ENCODE measurements at regions not wholly inside any gene's neighbourhood (a gene's known extent, or its start where the extent isn't known, plus 50 kb on each side); places are given as distances from the start of the nearest gene placed in this dataset.
"Not testable (repeated sequence)": the region's sequence is repeated elsewhere in the genome, so short reads cannot be mapped to it uniquely, and the experiment has no call there.

- WGBS, 5 donors = 73 to 94% (median 81%) methylated on average over 1 of the region's 1 CpG
- no peak for TF ChIP-seq EP300 (IDR thresholded peaks at IDR 0.05)
- TF ChIP-seq POLR2A (IDR thresholded peaks at IDR 0.05) = no peak
- no peak for TF ChIP-seq CTCF (IDR thresholded peaks at IDR 0.05)
- TF ChIP-seq POLR2AphosphoS5 (IDR thresholded peaks at IDR 0.05) = no peak
- intact Hi-C loops (cut with DNase I; ENCODE audit: low total_unique reads) = no loop called here
- H3K9me3 ChIP-seq = no peaks in the 10 kb centered on the region
- no peak for DNase-seq
- H3K27ac ChIP-seq = no peak overlapping the region
- H3K4me1 ChIP-seq = peaks cover 0 to 18% (median 3%) of the 10 kb centered on the region in 4 donors
- H3K4me3 ChIP-seq = no peak overlapping the region
- no peaks in the 10 kb centered on the region for H3K36me3 ChIP-seq
- no peaks in the 10 kb centered on the region for H3K27me3 ChIP-seq
Observed at GRCh38 chr5:96189987-96190386, 228.3 kb upstream of the ELL2 start.

GRCh38 chr5:96189028-96189826, 227.6 kb upstream of the ELL2 start:
- Histone ChIP-seq H3K4me3 (no peak overlapping the region), H3K9me3 (no peaks in the 10 kb centered on the region), H3K27ac (no peak overlapping the region), H3K4me1 (peaks cover 0 to 11% (median 3%) of the 10 kb centered on the region in 4 donors), H3K36me3 (no peaks in the 10 kb centered on the region), H3K27me3 (no peaks in the 10 kb centered on the region)
- DNase-seq = no peak
- TF ChIP-seq CTCF (IDR thresholded peaks at IDR 0.05) (no peak), EP300 (IDR thresholded peaks at IDR 0.05) (no peak), POLR2AphosphoS5 (IDR thresholded peaks at IDR 0.05) (no peak), POLR2A (IDR thresholded peaks at IDR 0.05) (no peak)
- 95 to 100% (median 98%) methylated on average over 2 of the region's 2 CpGs for WGBS, 5 donors
- intact Hi-C loops (cut with DNase I; ENCODE audit: low total_unique reads) = no loop called here

GRCh38 chr5:96187309-96188027, 225.8 kb upstream of the ELL2 start:
- Histone ChIP-seq H3K4me3 (no peak overlapping the region), H3K9me3 (no peaks in the 10 kb centered on the region), H3K27ac (no peak overlapping the region), H3K27me3 (no peaks in the 10 kb centered on the region), H3K4me1 (peaks cover 0 to 7% (median 3%) of the 10 kb centered on the region in 4 donors), H3K36me3 (no peaks in the 10 kb centered on the region)
- 67 to 81% (median 74%) methylated on average over 5 of the region's 5 CpGs for WGBS, 5 donors
- TF ChIP-seq POLR2A (IDR thresholded peaks at IDR 0.05) (no peak), EP300 (IDR thresholded peaks at IDR 0.05) (no peak), CTCF (IDR thresholded peaks at IDR 0.05) (no peak), POLR2AphosphoS5 (IDR thresholded peaks at IDR 0.05) (no peak)
- no peak for DNase-seq
- intact Hi-C loops (cut with DNase I; ENCODE audit: low total_unique reads) = no loop called here

- H3K27me3 ChIP-seq; H3K4me3 ChIP-seq; H3K36me3 ChIP-seq; H3K9me3 ChIP-seq; H3K27ac ChIP-seq; DNase-seq; intact Hi-C loops (cut with DNase I; ENCODE audit: low total_unique reads): not testable (repeated sequence)
- H3K4me1 ChIP-seq = peaks cover 0 to 10% (median 4%) of the 10 kb centered on the region in 4 donors
Observed at GRCh38 chr5:96184510-96184909, 222.9 kb upstream of the ELL2 start.

Measured in stomach (tissue), 8 donors.